ENCODE measurements at regions not wholly inside any gene's neighbourhood (a gene's known extent, or its start where the extent isn't known, plus 50 kb on each side); places are given as distances from the start of the nearest gene placed in this dataset.

DNA sequence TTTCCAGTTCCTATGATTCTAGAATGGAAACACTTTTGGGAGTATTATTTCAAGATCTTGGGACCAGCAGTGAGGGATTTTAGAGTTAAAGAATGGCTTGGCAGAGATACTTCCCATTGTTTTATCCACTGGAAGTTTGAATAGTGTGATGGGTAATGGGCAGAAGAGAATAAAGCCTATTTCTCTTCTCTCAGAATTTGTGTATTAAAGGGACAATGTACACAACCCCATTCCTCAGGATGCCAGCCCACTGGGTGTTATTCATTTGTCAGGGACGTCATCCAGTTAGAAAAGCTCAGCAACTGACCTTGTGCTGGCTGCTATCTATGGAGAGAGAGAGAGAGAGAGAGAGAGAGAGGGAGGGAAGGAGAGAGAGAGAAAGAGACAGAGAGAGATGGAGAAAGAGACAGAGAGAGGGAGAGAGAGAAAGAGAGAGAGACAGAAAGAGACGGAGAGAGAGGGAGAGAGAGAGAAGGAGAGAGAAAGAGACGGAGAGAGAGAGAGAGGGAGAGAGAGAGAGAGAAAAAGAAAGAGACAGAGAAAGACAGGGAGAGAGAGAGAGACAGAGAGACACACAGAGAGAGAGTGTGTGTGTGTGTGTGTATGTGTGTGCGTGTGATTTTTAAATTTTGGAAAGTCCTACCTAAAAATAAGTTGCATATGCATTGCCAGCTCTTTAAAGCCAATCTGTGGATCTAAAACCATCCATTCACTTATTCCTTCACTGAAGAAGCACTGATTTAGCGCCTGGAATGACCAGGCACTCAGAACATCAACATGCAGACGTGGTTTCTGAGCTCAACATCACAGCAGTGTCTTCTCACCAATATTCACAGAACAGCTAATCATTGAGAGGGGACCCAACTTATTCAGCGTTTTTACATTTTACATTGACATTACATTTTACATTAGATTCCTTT lies 388.8 kb downstream of the THBS2 start:
- TF ChIP-seq CTCF (conservative IDR thresholded peaks at IDR 0.05): no peak
- no peak for TF ChIP-seq ZFX (IDR thresholded peaks at IDR 0.05)
- H3K27ac ChIP-seq: no peak overlapping the region

GRCh38 chr6:168863467-168863866 lies 390.2 kb downstream of the THBS2 start:
- TF ChIP-seq CTCF (conservative IDR thresholded peaks at IDR 0.05): no peak
- no peak for TF ChIP-seq ZFX (IDR thresholded peaks at IDR 0.05)

DNA sequence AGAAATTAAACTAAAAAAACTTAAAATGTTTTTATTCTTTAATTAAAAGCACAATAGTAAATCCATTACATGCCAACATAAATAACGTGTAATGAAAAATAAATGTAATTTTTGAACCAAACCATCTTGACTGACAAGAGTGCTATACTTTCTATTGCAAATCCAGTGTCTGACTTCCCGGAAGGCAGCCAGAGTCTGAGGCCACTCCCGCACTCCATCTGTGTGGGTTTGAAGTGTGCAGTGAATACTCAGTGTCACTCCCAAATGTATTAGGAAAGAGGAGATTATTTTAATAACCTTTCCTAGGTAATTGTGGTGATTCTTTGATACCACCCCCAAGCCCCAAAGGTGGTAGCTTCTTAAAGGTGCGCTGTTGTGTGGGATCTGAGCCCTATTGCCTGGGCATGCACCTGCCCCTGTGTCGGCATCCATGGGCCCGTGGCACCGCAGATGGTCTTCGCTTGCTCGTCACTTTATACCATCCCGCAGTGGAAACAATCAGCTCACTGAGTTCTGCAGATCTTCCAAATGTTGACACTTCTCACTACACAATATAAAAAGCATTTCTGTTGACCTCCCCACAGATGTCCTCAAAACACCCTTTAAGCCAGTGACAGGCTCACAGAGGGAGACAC lies 391.2 kb downstream of the THBS2 start:
- TF ChIP-seq ZFX (IDR thresholded peaks at IDR 0.05) (no peak), CTCF (conservative IDR thresholded peaks at IDR 0.05) (no peak)
- H3K27ac ChIP-seq: no peak overlapping the region

More at GRCh38 chr6:168863467-168863866, 390.2 kb downstream of the THBS2 start:
- no peak overlapping the region for H3K27ac ChIP-seq

DNA sequence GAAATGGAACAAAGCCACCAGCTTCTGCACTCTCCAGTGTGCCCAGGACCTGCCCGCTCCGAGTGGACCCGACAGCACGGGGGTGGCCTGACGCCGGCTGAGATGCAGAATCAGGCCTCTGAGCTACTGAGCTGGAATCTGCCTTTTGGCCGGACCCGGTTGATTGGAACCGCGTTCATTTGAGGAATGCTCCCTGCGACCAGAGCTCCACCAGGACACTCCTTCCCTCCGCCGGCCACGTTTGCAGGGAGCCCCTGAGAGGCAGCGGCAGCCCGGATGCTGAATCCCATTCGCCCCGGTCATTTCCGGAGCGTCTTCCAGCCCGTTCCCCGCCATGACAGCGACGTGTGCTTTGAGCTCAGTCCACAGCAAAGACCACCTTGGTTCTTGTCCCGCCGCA lies 392.7 kb downstream of the THBS2 start:
- no peak overlapping the region for H3K27ac ChIP-seq
- no peak for TF ChIP-seq ZFX (IDR thresholded peaks at IDR 0.05)
- TF ChIP-seq CTCF (conservative IDR thresholded peaks at IDR 0.05): no peak

GRCh38 chr6:168860341-168860740 lies 393.3 kb downstream of the THBS2 start:
- H3K27ac ChIP-seq: no peak overlapping the region
- no peak for TF ChIP-seq CTCF (conservative IDR thresholded peaks at IDR 0.05)
- no peak for TF ChIP-seq ZFX (IDR thresholded peaks at IDR 0.05)

DNA sequence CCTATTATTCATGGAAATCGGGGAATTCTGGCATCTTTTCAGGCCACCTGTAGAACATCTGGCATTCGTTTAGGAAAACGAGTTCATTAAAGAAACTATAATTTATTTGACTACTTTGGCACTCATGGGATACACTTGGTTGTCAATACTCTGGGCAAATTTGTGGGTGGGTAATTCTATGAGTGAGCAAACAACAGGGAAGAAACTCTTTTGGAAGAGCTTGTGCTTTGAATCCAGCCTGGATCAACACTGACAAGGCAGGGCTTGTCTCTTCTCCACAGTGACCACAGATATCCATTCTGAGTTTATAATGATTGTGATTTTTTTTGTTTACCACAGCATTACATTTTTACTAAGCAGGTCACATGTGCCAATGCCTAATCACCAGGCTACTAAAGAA lies 394.7 kb downstream of the THBS2 start:
- TF ChIP-seq ZFX (IDR thresholded peaks at IDR 0.05) (no peak), CTCF (conservative IDR thresholded peaks at IDR 0.05) (no peak)
- no peak overlapping the region for H3K27ac ChIP-seq

DNA sequence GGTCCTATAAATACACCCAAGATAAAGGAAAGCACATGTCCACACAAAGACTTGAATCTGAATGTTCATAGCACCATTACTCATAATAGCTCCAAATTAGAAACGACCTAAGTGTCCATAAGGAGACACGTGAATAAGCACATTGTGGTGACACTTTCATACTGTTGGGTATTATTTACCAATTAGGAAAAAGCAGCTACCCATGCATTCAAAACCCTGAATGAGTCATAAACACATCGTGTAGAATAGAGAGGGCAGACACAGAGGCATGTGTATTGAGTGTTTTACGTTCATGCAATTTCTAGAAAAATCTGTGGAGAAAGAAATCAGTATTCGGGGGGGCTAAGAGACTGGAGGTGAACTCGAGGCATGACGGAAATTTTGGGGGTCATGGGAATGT lies 396.7 kb downstream of the THBS2 start:
- H3K27ac ChIP-seq: no peak overlapping the region
- TF ChIP-seq ZFX (IDR thresholded peaks at IDR 0.05) (no peak), CTCF (conservative IDR thresholded peaks at IDR 0.05) (no peak)
